Activated CD4-positive, alpha-beta T cell treated with anti-CD3 and anti-CD28 coated beads for 36 hours (primary cell): ENCODE measurements at regions not wholly inside any gene's neighbourhood (a gene's known extent, or its start where the extent isn't known, plus 50 kb on each side); places are given as distances from the start of the nearest gene placed in this dataset.

Experiments
- ATAC-seq: fragments of 200-7000 bp; cut with Tn5 transposase; one replicate; pipeline ENCODE4 v1.10.0; 2021; ENCODE audit warnings: mild to moderate bottlenecking, moderate library complexity
- CTCF ChIA-PET: fragments of 350-600 bp; sonication (Branson Sonifier 250); formaldehyde crosslinking; loops from one replicate; lab custom pipeline; 2021; ENCODE audit warnings: antibody characterized with exemption; lab: Charles Lee
- POLR2A ChIA-PET: fragments of 350-600 bp; sonication (Branson Sonifier 250); formaldehyde crosslinking; loops from one replicate; lab custom pipeline; 2021; ENCODE audit warnings: antibody characterized with exemption, inconsistent platforms; lab: Charles Lee
- DNase-seq: peaks from one replicate; pipeline ENCODE4 v3.0.0-alpha.2; 2020
- H3K27ac Mint-ChIP-seq: one replicate; pipeline ENCODE4 v1.8.0; 2021; ENCODE audit warnings: mixed read lengths
- H3K27me3 Mint-ChIP-seq: one replicate; pipeline ENCODE4 v1.8.0; 2021; ENCODE audit warnings: mixed read lengths
- H3K36me3 Mint-ChIP-seq: one replicate; pipeline ENCODE4 v1.8.0; 2021; ENCODE audit warnings: low read depth, mixed read lengths
- H3K4me1 Mint-ChIP-seq: one replicate; pipeline ENCODE4 v1.8.0; 2021; ENCODE audit warnings: mixed read lengths
- H3K4me3 Mint-ChIP-seq: one replicate; pipeline ENCODE4 v1.8.0; 2021; ENCODE audit warnings: mild to moderate bottlenecking, moderate library complexity, mixed read lengths
- H3K9me3 Mint-ChIP-seq: one replicate; pipeline ENCODE4 v1.8.0; 2021; ENCODE audit warnings: low read depth, mixed read lengths
- intact Hi-C, 2 experiments: fragments of 100-400 bp; cut with DNase I in 1 of 2; cut with micrococcal nuclease in 1 of 2; formaldehyde crosslinking; loops; one replicate each; pipeline versions ENCODE4 v1.14.2 to v1.15.1; 2022 to 2024; cut with DNase I, micrococcal nuclease

DNA sequence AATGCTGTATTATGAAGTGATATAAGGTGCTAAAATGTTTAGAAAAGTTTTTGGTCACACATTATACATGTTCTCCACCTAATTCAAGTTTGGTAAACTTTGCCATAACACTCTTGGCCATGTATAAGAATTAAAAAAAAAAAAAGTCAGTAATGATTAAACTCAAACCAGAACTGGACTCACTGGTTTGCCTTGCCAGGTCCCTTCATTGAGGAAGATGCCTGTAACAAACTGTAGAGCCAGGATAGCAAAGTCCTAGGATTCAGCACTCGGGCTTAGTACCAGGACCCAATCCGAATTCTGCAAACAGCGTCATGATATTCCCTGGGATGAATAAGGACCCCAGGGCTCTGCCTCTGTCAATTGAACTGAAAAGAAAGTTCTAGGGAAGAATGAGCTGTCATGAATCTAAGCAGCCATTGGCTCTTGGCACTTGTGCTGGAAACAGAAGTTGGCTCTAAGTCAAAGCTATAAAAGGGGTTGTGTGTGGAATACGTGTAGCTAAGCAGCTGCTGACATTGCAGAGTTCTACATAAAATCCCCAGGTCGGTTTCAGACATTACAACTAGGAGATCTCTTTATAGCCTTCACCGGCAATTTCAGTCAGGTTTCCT, 216.9 kb downstream of the C7orf25 start:
- Mint-ChIP-seq H3K27ac (no peak overlapping the region), H3K4me3 (no peak overlapping the region), H3K9me3 (no peaks in the 10 kb centered on the region), H3K4me1 (no peaks in the 10 kb centered on the region), H3K36me3 (no peaks in the 10 kb centered on the region), H3K27me3 (peaks cover 3% of the 10 kb centered on the region)
- POLR2A ChIA-PET, result no interaction called here
- no peak for DNase-seq
- intact Hi-C loops, result loop anchor here in 1 of 2 experiments (10.0 kb wide), 1 partner anchor 680 kb away; no protein-coding TSS in a partner anchor
- CTCF ChIA-PET, result no interaction called here
- ATAC-seq, result no peak

DNA sequence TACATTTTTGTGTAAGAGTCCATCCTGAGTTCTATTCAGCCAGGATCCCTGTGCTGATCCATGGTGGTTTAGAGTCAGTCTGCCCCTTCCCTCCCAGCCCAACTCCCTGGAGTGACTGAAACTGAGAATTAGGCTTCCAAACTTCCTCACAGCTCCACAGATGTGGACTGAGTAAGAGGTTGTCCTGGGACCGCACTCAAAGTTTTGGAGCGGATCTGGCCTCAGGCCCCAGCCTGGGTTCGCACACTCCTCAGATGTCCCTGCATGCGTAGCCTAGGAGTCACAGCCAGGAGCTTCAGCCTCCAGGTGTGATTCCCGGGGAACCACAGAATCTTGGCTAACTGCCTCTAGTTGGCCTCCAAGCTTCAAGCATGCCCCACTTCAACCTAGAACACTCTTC, 218.1 kb downstream of the C7orf25 start:
- DNase-seq, result no peak
- no peak for ATAC-seq
- Mint-ChIP-seq H3K4me1 (no peaks in the 10 kb centered on the region), H3K36me3 (no peaks in the 10 kb centered on the region), H3K4me3 (no peak overlapping the region), H3K9me3 (no peaks in the 10 kb centered on the region), H3K27me3 (peaks cover 3% of the 10 kb centered on the region), H3K27ac (no peak overlapping the region)
- intact Hi-C loops, result loop anchor here in 1 of 2 experiments (10.0 kb wide), 1 partner anchor 679 kb away; no protein-coding TSS in a partner anchor
- CTCF ChIA-PET, result interaction anchor here (0.6 to 1.3 kb wide), 2 partner anchors 9 to 399 kb away, joined by 3 read pairs; no protein-coding TSS in a partner anchor
- POLR2A ChIA-PET, result no interaction called here

DNA sequence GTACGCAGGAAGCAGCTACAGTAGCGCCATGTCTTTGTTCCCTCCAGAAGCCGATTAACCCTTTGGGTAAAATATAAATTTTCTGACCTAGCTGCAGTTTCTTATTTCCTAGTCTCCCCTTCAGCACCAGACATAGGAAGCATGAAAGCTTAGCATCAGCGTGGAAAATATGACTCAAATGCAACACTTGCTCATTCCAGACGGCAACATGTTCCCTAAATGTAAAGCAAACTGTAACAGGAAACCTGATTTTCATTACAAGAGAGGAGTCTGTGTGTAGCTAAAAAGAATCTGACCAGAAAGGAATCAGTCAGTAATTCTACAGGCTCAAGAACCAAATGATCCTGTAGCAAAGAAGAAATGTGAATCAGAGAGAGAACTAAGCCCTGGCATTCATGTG, 219.2 kb downstream of the C7orf25 start:
- intact Hi-C loops, result loop anchor here in 1 of 2 experiments (10.0 kb wide), 1 partner anchor 678 kb away; no protein-coding TSS in a partner anchor
- no peak for ATAC-seq
- Mint-ChIP-seq H3K4me1 (no peaks in the 10 kb centered on the region), H3K27ac (no peak overlapping the region), H3K27me3 (peaks cover 3% of the 10 kb centered on the region), H3K9me3 (no peaks in the 10 kb centered on the region), H3K4me3 (no peak overlapping the region), H3K36me3 (no peaks in the 10 kb centered on the region)
- DNase-seq, result no peak
- ChIA-PET POLR2A (no interaction called here), CTCF (interaction anchor here (1.1 to 1.3 kb wide), 2 partner anchors 10 to 569 kb away, joined by 3 read pairs; no protein-coding TSS in a partner anchor)

DNA sequence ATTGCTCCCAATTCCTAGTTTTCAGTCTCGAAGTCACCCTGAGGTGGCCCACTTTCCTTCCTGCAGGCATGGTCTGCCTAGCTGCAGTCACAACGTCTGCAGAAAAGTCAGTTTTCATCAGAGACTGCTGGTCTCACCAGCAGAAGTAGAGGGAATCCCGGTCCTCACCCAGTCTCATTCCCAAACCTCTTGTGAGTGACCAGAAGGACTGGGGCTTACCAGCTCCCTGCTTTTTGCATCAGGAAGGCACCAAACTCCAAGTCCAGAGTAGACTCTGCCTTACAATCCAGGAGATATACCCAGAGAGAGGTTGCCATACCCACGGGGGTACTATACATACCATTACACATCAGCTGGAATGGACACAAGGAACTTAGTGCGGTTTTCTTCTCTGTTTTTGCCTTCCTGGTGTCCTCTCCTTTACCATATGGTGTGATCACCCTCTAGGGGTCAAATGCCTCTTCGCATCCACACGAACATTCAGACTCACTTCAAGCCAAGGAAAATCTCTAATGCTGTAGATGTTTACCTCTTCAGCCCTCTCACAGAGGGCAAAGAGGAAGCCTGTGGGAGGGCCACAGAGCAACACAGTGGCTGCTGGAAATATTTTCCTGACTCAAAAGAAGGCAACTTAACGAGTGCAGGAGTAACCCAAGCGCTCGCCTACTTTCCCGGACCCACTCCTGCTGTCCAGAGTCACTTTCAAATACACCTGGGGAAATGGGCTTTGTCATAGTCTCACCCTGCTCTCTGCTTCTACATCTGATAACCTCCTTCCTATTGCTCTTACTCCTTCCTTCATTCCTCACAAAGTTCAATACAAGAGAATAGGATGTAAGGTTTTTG, 220.9 kb downstream of the C7orf25 start:
- Mint-ChIP-seq H3K9me3 (no peaks in the 10 kb centered on the region), H3K27ac (no peak overlapping the region), H3K36me3 (no peaks in the 10 kb centered on the region), H3K27me3 (peaks cover 5% of the 10 kb centered on the region), H3K4me3 (no peak overlapping the region), H3K4me1 (no peaks in the 10 kb centered on the region)
- intact Hi-C loops, result loop anchor here in 1 of 2 experiments (10.0 kb wide), 1 partner anchor 676 kb away; no protein-coding TSS in a partner anchor
- ChIA-PET POLR2A (no interaction called here), CTCF (no interaction called here)
- ATAC-seq (no peak), DNase-seq (no peak)

DNA sequence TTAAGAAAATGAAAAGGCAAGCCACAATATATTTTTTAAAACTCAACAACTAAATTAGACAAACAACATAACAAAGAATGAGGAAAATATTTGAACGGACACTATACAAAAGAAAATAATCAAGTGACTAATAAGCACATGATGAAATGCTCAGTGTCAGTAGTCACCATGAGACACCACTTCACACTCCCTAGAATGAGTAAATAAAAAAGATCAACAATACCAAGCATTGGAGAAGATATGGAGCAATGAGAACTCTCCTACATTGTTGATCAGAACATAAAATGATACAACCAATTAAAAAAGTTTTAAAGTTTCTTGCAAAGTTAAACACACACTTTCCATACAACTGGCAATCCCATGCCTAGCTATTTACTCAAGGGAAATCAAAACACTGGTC, 222.2 kb downstream of the C7orf25 start:
- no peak overlapping the region for H3K27ac Mint-ChIP-seq
- H3K9me3 Mint-ChIP-seq, result no peaks in the 10 kb centered on the region
- intact Hi-C loops, result loop anchor here in 1 of 2 experiments (10.0 kb wide), 1 partner anchor 675 kb away; no protein-coding TSS in a partner anchor
- CTCF ChIA-PET, result interaction anchor here (0.7 kb wide), 1 partner anchor 13 kb away, joined by 3 read pairs; no protein-coding TSS in a partner anchor
- H3K4me1 Mint-ChIP-seq, result no peaks in the 10 kb centered on the region
- H3K4me3 Mint-ChIP-seq, result no peak overlapping the region
- no peak for DNase-seq
- peaks cover 10% of the 10 kb centered on the region for H3K27me3 Mint-ChIP-seq
- no peaks in the 10 kb centered on the region for H3K36me3 Mint-ChIP-seq
- POLR2A ChIA-PET, result no interaction called here
- ATAC-seq, result no peak

- no peak for DNase-seq
- no peaks in the 10 kb centered on the region for H3K4me1 Mint-ChIP-seq
- no peak overlapping the region for H3K27ac Mint-ChIP-seq
- ChIA-PET POLR2A (no interaction called here), CTCF (interaction anchor here (0.6 kb wide), 1 partner anchor 768 kb away, joined by 3 read pairs; no protein-coding TSS in a partner anchor)
- no peak for ATAC-seq
- no peaks in the 10 kb centered on the region for H3K36me3 Mint-ChIP-seq
- no peaks in the 10 kb centered on the region for H3K9me3 Mint-ChIP-seq
- intact Hi-C loops, result no loop called here
- H3K4me3 Mint-ChIP-seq, result no peak overlapping the region
- H3K27me3 Mint-ChIP-seq, result peaks cover 14% of the 10 kb centered on the region
Observed at GRCh38 chr7:42688056-42688371, 223.9 kb downstream of the C7orf25 start.

GRCh38 chr7:42687211-42688055, 224.4 kb downstream of the C7orf25 start:
- ATAC-seq, result no peak
- Mint-ChIP-seq H3K27ac (no peak overlapping the region), H3K4me1 (no peaks in the 10 kb centered on the region), H3K9me3 (no peaks in the 10 kb centered on the region), H3K27me3 (peaks cover 13% of the 10 kb centered on the region), H3K4me3 (no peak overlapping the region), H3K36me3 (no peaks in the 10 kb centered on the region)
- intact Hi-C loops, result no loop called here
- DNase-seq, result no peak
- CTCF ChIA-PET, result no interaction called here
- POLR2A ChIA-PET, result no interaction called here

DNA sequence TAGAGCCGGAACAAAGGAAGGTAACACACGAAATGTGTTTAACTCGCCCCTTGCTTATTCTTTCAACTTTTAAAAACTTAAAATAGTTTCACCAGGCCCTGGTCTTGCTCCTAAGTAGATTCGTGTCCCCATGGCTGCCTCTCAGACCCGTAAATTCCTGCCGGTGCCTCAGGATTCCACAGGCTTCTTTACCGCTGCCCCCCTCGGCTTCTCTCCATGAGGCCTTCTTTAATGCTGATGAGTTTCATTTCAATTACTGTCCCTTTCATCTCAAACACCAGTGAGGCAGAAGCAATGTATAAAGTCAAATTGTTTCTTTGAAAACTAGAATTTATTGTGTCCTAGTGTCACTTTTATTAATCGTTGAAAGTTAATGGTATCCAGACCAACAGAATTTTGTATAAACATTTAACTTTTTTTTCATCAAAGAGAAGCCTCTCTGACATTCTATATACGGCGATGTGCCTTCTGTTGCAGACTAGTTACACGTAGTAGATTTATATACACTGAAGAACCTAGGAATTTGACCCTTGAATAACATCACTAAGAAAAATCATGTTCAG, 225.2 kb downstream of the C7orf25 start:
- ChIA-PET CTCF (no interaction called here), POLR2A (no interaction called here)
- ATAC-seq, result no peak
- H3K27me3 Mint-ChIP-seq, result peaks cover 13% of the 10 kb centered on the region
- no peaks in the 10 kb centered on the region for H3K36me3 Mint-ChIP-seq
- no peak overlapping the region for H3K27ac Mint-ChIP-seq
- DNase-seq, result no peak
- no peak overlapping the region for H3K4me3 Mint-ChIP-seq
- intact Hi-C loops, result no loop called here
- H3K4me1 Mint-ChIP-seq, result no peaks in the 10 kb centered on the region
- no peaks in the 10 kb centered on the region for H3K9me3 Mint-ChIP-seq

- CTCF ChIA-PET, result no interaction called here
Observed at GRCh38 chr7:42685911-42686310, 226.0 kb downstream of the C7orf25 start.

DNA sequence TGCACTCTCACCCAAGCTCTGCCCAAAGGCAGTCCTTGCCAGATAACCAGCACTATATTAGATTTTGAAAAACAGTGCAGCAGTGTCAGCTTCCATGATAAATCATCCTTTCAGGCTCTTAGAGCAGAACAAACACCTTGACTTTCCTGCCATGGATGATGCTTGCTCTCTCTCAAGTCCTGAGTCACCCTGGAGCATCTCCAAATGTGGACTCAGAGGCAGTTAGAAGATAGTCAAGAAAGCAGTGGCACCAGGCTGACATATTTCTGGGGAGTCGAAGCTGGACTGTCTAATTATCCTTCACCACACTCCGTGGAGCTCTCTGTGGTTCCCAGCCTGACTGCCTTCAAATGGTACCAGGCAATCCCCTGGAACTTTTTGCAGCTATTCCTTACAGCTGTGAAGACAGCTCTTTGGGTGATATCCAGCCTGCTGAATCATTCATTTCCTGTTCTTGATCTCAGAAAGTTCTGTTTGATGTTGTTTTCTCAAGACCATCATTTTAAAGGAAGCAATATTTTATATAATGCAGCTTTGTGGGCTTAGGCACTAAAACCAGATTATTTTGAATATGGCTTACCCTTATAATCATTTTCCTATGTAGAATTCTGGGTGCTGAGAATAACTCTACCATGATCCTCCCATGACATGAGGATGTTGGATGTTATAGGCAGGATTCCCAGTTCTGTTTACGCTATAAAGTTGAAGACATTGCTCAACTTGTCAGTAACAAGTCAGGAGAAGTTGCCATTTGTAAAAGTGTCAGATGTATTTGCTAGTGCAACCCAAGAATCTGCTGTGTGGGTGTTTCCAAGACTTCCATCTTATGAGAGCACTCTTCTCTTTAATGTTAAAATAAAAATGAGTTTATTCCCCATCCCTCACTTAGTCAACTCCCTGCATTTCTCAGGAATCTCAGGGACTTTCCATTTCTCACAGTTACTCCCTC, 233.8 kb downstream of the C7orf25 start:
- intact Hi-C loops, result no loop called here
- ATAC-seq (no peak), DNase-seq (no peak)
- peaks cover 5% of the 10 kb centered on the region for H3K27me3 Mint-ChIP-seq
- H3K4me1 Mint-ChIP-seq, result no peaks in the 10 kb centered on the region
- H3K36me3 Mint-ChIP-seq, result no peaks in the 10 kb centered on the region
- no peaks in the 10 kb centered on the region for H3K9me3 Mint-ChIP-seq
- POLR2A ChIA-PET, result interaction anchor here (0.6 kb wide), 1 partner anchor 1277 kb away, joined by 5 read pairs; no protein-coding TSS in a partner anchor
- H3K27ac Mint-ChIP-seq, result no peak overlapping the region
- CTCF ChIA-PET, result no interaction called here
- no peak overlapping the region for H3K4me3 Mint-ChIP-seq

More at GRCh38 chr7:42685911-42686310, 226.0 kb downstream of the C7orf25 start:
- H3K4me3 Mint-ChIP-seq, result no peak overlapping the region
- DNase-seq (no peak), ATAC-seq (no peak)
- no peaks in the 10 kb centered on the region for H3K36me3 Mint-ChIP-seq
- intact Hi-C loops, result no loop called here
- POLR2A ChIA-PET, result no interaction called here
- H3K9me3 Mint-ChIP-seq, result no peaks in the 10 kb centered on the region
- H3K27ac Mint-ChIP-seq, result no peak overlapping the region
- no peaks in the 10 kb centered on the region for H3K4me1 Mint-ChIP-seq
- H3K27me3 Mint-ChIP-seq, result peaks cover 13% of the 10 kb centered on the region
